Liver (tissue), 8 donors: ENCODE measurements at regions not wholly inside any gene's neighbourhood (a gene's known extent, or its start where the extent isn't known, plus 50 kb on each side); places are given as distances from the start of the nearest gene placed in this dataset.
A peak's percentile ranks its signal among the peaks of the same experiment; 100 is the strongest.

Source experiments
- DNase-seq: peaks from one replicate; pipeline ENCODE4 v3.0.0-alpha.2; 2017; ENCODE audit warnings: low spot score
- H3K27ac ChIP-seq, 2 donors: one replicate each; pipeline ENCODE4 v1.7.0; 2013; ENCODE audit warnings: inconsistent platforms in 2 of 2, low read length in 2 of 2, control low read depth in 1 of 2, low read depth in 1 of 2, mild to moderate bottlenecking in 1 of 2
- H3K27me3 ChIP-seq, 4 donors: one replicate each; pipeline versions ENCODE4 v1.6.1 to v1.7.0; 2013; ENCODE audit warnings: low read length in 3 of 4, inconsistent platforms in 1 of 4, mild to moderate bottlenecking in 1 of 4, moderate library complexity in 1 of 4; ENCODE audit not compliant: control insufficient read depth in 4 of 4, insufficient read depth in 4 of 4
- H3K36me3 ChIP-seq, 4 donors: one replicate each; pipeline versions ENCODE4 v1.6.1 to v1.7.0; 2013; ENCODE audit warnings: low read length in 3 of 4, mild to moderate bottlenecking in 3 of 4, low read depth in 1 of 4, moderate library complexity in 1 of 4; ENCODE audit not compliant: control insufficient read depth in 4 of 4, insufficient read depth in 3 of 4
- H3K4me1 ChIP-seq, 4 donors: one replicate each; pipeline versions ENCODE4 v1.6.1 to v1.7.0; 2013; ENCODE audit warnings: low read length in 3 of 4, mild to moderate bottlenecking in 3 of 4, moderate library complexity in 1 of 4; ENCODE audit not compliant: control insufficient read depth in 4 of 4, insufficient read depth in 4 of 4
- H3K4me3 ChIP-seq, 3 donors: one replicate each; pipeline versions ENCODE4 v1.6.1 to v1.7.0; 2013; ENCODE audit warnings: low read length in 3 of 3, control low read depth in 1 of 3, low read depth in 1 of 3, mild to moderate bottlenecking in 1 of 3
- H3K9ac ChIP-seq, 2 donors: one replicate each; pipeline ENCODE4 v1.7.0; 2013; ENCODE audit warnings: low read length in 2 of 2, mild to moderate bottlenecking in 2 of 2, moderate library complexity in 2 of 2, control low read depth in 1 of 2, low read depth in 1 of 2
- H3K9me3 ChIP-seq, 4 donors: one replicate each; pipeline versions ENCODE4 v1.6.1 to v1.7.0; 2013; ENCODE audit warnings: low read length in 3 of 4; ENCODE audit not compliant: control insufficient read depth in 4 of 4
- ATF3 ChIP-seq: IDR thresholded peaks from 2 replicates; pipeline ENCODE4 v1.6.1; 2016; ENCODE audit warnings: antibody characterized with exemption
- EGR1 ChIP-seq, 2 donors: IDR thresholded peaks; 2 replicates each; pipeline ENCODE4 v1.6.1; 2016 to 2018; ENCODE audit warnings: antibody characterized with exemption in 2 of 2, low read depth in 2 of 2
- FOXA1 ChIP-seq: IDR thresholded peaks from 2 replicates; pipeline ENCODE4 v1.6.1; 2016; ENCODE audit warnings: antibody characterized with exemption
- FOXA2 ChIP-seq: IDR thresholded peaks from 2 replicates; pipeline ENCODE4 v1.6.1; 2016; ENCODE audit warnings: antibody characterized with exemption
- GABPA ChIP-seq, 2 donors: IDR thresholded peaks in 1 of 2; conservative IDR thresholded peaks in 1 of 2; 2 replicates each; pipeline ENCODE4 v1.6.1; 2016; ENCODE audit warnings: antibody characterized with exemption in 2 of 2, mild to moderate bottlenecking in 1 of 2, moderate library complexity in 1 of 2
- HNF4A ChIP-seq, 2 donors: conservative IDR thresholded peaks; 2 replicates each; pipeline ENCODE4 v1.6.1; 2016; ENCODE audit warnings: antibody characterized with exemption in 2 of 2, mild to moderate bottlenecking in 2 of 2
- JUND ChIP-seq, 2 donors: IDR thresholded peaks; 2 replicates each; pipeline ENCODE4 v1.6.1; 2016; ENCODE audit warnings: antibody characterized with exemption in 2 of 2
- NR2F2 ChIP-seq: IDR thresholded peaks from 2 replicates; pipeline ENCODE4 v1.6.1; 2016; ENCODE audit warnings: antibody characterized with exemption
- RAD21 ChIP-seq, 2 donors: IDR thresholded peaks; 2 replicates each; pipeline ENCODE4 v1.6.1; 2016; ENCODE audit warnings: antibody characterized with exemption in 2 of 2, mild to moderate bottlenecking in 2 of 2
- RXRA ChIP-seq, 2 donors: IDR thresholded peaks; 2 replicates each; pipeline ENCODE4 v1.6.1; 2017 to 2018; ENCODE audit warnings: antibody characterized with exemption in 2 of 2, mild to moderate bottlenecking in 1 of 2
- SP1 ChIP-seq: IDR thresholded peaks from 2 replicates; pipeline ENCODE4 v1.6.1; 2018; ENCODE audit warnings: antibody characterized with exemption, mild to moderate bottlenecking
- TAF1 ChIP-seq: conservative IDR thresholded peaks from 2 replicates; pipeline ENCODE4 v1.6.1; 2016; ENCODE audit warnings: antibody characterized with exemption, mild to moderate bottlenecking
- YY1 ChIP-seq: IDR thresholded peaks from 2 replicates; pipeline ENCODE4 v1.6.1; 2016; ENCODE audit warnings: antibody characterized with exemption, mild to moderate bottlenecking
- ZBTB33 ChIP-seq: IDR thresholded peaks from 2 replicates; pipeline ENCODE4 v1.6.1; 2016; ENCODE audit warnings: antibody characterized with exemption
- WGBS: extraction: QIAGEN DNeasy Blood & Tissue Kit; methylation state at CpG from one replicate; pipeline ENCODE4 v1.1.7; 2013; 5-methylcytosine and 5-hydroxymethylcytosine counted together
- TF ChIP-seq, protein P1 (sequence below): IDR thresholded peaks from 2 replicates; pipeline ENCODE4 v1.6.1; 2016; ENCODE audit warnings: antibody characterized with exemption
- TF ChIP-seq, protein P2 (sequence below): fragments of 150-350 bp; IDR thresholded peaks from 2 replicates; pipeline ENCODE4 v1.5.1; 2017; ENCODE audit warnings: improper control_type of control experiment, low read depth, low read length; ENCODE audit not compliant: missing input control
- donor health status: healthy.
- donor health status: healthy.
- donor health status: healthy.
- donor health status: healthy.
- donor health status: healthy.

- no peak for TF ChIP-seq ZBTB33
- no peak for TF ChIP-seq YY1
- TF ChIP-seq SP1: peak; percentile 24
- TF ChIP-seq JUND (IDR thresholded peaks at IDR 0.05): peak; percentile 38 to 47
- TF ChIP-seq FOXA1: no peak
These were observed 78.5 kb downstream of the OAT start (continued) for GRCh38 chr10:124340033-124340760.

GRCh38 chr10:124339119-124340032 is 79.3 kb downstream of the OAT start:
- 81% methylated on average over 16 of the region's 16 CpGs for WGBS
- TF ChIP-seq ZBTB33: no peak
- TF ChIP-seq, protein P1, sequence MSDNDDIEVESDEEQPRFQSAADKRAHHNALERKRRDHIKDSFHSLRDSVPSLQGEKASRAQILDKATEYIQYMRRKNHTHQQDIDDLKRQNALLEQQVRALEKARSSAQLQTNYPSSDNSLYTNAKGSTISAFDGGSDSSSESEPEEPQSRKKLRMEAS: no peak
- no peak for TF ChIP-seq SP1
- TF ChIP-seq HNF4A (conservative IDR thresholded peaks at IDR 0.05): no peak
- no peak for TF ChIP-seq RAD21 (IDR thresholded peaks at IDR 0.05)
- TF ChIP-seq EGR1 (IDR thresholded peaks at IDR 0.05; ENCODE audit: low read depth in 2 of 2): no peak
- TF ChIP-seq RXRA (IDR thresholded peaks at IDR 0.05): no peak
- no peak for TF ChIP-seq FOXA1
- TF ChIP-seq TAF1: no peak
- no peak for TF ChIP-seq NR2F2
- no peak for TF ChIP-seq ATF3
- no peak for TF ChIP-seq GABPA (IDR thresholded peaks at IDR 0.05 in 1 of 2, conservative IDR thresholded peaks at IDR 0.05 in 1 of 2)
- no peak for TF ChIP-seq FOXA2
- TF ChIP-seq, protein P2, sequence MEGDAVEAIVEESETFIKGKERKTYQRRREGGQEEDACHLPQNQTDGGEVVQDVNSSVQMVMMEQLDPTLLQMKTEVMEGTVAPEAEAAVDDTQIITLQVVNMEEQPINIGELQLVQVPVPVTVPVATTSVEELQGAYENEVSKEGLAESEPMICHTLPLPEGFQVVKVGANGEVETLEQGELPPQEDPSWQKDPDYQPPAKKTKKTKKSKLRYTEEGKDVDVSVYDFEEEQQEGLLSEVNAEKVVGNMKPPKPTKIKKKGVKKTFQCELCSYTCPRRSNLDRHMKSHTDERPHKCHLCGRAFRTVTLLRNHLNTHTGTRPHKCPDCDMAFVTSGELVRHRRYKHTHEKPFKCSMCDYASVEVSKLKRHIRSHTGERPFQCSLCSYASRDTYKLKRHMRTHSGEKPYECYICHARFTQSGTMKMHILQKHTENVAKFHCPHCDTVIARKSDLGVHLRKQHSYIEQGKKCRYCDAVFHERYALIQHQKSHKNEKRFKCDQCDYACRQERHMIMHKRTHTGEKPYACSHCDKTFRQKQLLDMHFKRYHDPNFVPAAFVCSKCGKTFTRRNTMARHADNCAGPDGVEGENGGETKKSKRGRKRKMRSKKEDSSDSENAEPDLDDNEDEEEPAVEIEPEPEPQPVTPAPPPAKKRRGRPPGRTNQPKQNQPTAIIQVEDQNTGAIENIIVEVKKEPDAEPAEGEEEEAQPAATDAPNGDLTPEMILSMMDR: no peak
- Histone ChIP-seq H3K27ac (no peak overlapping the region), H3K4me1 (no peaks in the 10 kb centered on the region), H3K27me3 (no peaks in the 10 kb centered on the region), H3K4me3 (no peak overlapping the region), H3K9me3 (no peaks in the 10 kb centered on the region), H3K36me3 (no peaks in the 10 kb centered on the region), H3K9ac (no peak overlapping the region)
- DNase-seq: no peak
